HepG2 (cell line): ENCODE measurements at regions not wholly inside any gene's neighbourhood (a gene's known extent, or its start where the extent isn't known, plus 50 kb on each side); places are given as distances from the start of the nearest gene placed in this dataset.

Source experiments
- ATF7-NPFF ChIP-seq: sonication (generic); formaldehyde crosslinking; IDR thresholded peaks from 2 replicates; pipeline ENCODE4 v1.8.1; 2023; ENCODE audit warnings: mild to moderate bottlenecking, low read depth, missing genetic modification reagents, moderate library complexity
- GRHL1 ChIP-seq: sonication (generic); formaldehyde crosslinking; conservative IDR thresholded peaks from 2 replicates; pipeline ENCODE4 v1.8.0; 2022; ENCODE audit warnings: missing genetic modification reagents
- ZBTB34 ChIP-seq: sonication (generic); formaldehyde crosslinking; IDR thresholded peaks from 2 replicates; pipeline ENCODE4 v1.8.0; 2022; ENCODE audit warnings: mild to moderate bottlenecking, missing genetic modification reagents
- ZBTB4 ChIP-seq: sonication (generic); formaldehyde crosslinking; IDR thresholded peaks from 2 replicates; pipeline ENCODE4 v1.4.0; 2020; ENCODE audit warnings: missing genetic modification reagents, mild to moderate bottlenecking, borderline replicate concordance
- ZBTB40 ChIP-seq, 2 experiments: fragments of 450-650 bp in 1 of 2; sonication (generic) in 1 of 2; formaldehyde crosslinking in 1 of 2; IDR thresholded peaks; 2 replicates each; pipeline versions ENCODE4 v1.6.1 to v1.8.0; 2016 to 2022; ENCODE audit warnings: antibody characterized with exemption in 1 of 2, mild to moderate bottlenecking in 1 of 2, missing genetic modification reagents in 1 of 2

- TF ChIP-seq ZBTB40 (IDR thresholded peaks at IDR 0.05) (no peak), ZBTB40 (CRISPR knock-in tag; IDR thresholded peaks at IDR 0.05) (no peak), ZBTB34 (CRISPR knock-in tag) (no peak), ZBTB4 (CRISPR knock-in tag) (no peak), GRHL1 (CRISPR knock-in tag) (no peak), ATF7-NPFF (CRISPR knock-in tag) (no peak)
Measured at GRCh38 chr12:41706376-41706775, 438.3 kb downstream of the GXYLT1 start (continued).
